Activated T-cell treated with anti-CD3 and anti-CD28 coated beads, Interleukin-2, amount 50 U/mL, for 4 hours (primary cell): ENCODE measurements at regions not wholly inside any gene's neighbourhood (a gene's known extent, or its start where the extent isn't known, plus 50 kb on each side); places are given as distances from the start of the nearest gene placed in this dataset.

Experiments
- ATAC-seq, 2 donors: fragments of 200-7000 bp; cut with Tn5 transposase; one replicate each; pipeline ENCODE4 v1.10.0; 2021
- DNase-seq: peaks from one replicate; pipeline ENCODE4 v3.0.0-alpha.2; 2020
- H3K27me3 Mint-ChIP-seq: one replicate; pipeline ENCODE4 v1.8.0; 2021; ENCODE audit warnings: low read depth, mixed read lengths
- H3K36me3 Mint-ChIP-seq: one replicate; pipeline ENCODE4 v1.8.0; 2022; ENCODE audit warnings: mixed read lengths; ENCODE audit not compliant: insufficient read depth
- H3K4me1 Mint-ChIP-seq: one replicate; pipeline ENCODE4 v1.8.0; 2021; ENCODE audit warnings: low read depth, mixed read lengths
- H3K4me3 Mint-ChIP-seq: one replicate; pipeline ENCODE4 v1.8.0; 2021; ENCODE audit warnings: mild to moderate bottlenecking, moderate library complexity, mixed read lengths
- H3K9me3 Mint-ChIP-seq: one replicate; pipeline ENCODE4 v1.8.0; 2021; ENCODE audit warnings: mixed read lengths

DNA sequence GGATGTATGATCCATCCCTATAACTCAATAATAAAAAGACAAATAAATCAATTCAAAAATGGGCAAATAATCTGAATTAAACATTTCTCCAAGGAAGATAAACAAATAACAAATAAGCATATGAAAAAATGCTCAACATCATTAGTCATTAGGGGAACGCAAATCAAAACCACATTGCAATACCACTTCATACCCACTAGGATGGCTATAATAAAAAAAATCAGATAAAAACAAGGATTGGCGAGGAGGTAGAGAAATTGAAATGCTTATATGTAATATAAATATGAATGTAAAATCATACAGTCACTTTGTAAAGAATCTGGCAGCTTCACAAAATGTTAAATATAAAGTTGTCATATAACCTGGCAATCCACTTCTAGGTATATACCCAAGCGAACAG, 52.3 kb upstream of the TBCA start:
- Mint-ChIP-seq H3K36me3 (no peaks in the 10 kb centered on the region), H3K9me3 (no peaks in the 10 kb centered on the region), H3K4me3 (no peak overlapping the region), H3K27me3 (peaks cover 16% of the 10 kb centered on the region), H3K4me1 (no peaks in the 10 kb centered on the region)
- DNase-seq (no peak), ATAC-seq (no peak)
